HG03039 (cell line): ENCODE measurements at regions not wholly inside any gene's neighbourhood (a gene's known extent, or its start where the extent isn't known, plus 50 kb on each side); places are given as distances from the start of the nearest gene placed in this dataset.
"Not testable (repeated sequence)": the region's sequence is repeated elsewhere in the genome, so short reads cannot be mapped to it uniquely, and the experiment has no call there.

Source experiments
- ATAC-seq: cut with Tn5 transposase; IDR thresholded peaks from one replicate; pipeline ENCODE4 v1.9.1; 2021; ENCODE audit warnings: mild to moderate bottlenecking, moderate library complexity; ENCODE audit not compliant: unreplicated experiment

- ATAC-seq: no peak
These were observed 1188.2 kb upstream of the FAM98A start for GRCh38 chr2:34787341-34787740.

GRCh38 chr2:34785206-34785785, 1186.2 kb upstream of the FAM98A start:
- ATAC-seq: no peak

GRCh38 chr2:34784701-34785100, 1185.6 kb upstream of the FAM98A start:
- no peak for ATAC-seq

- not testable (repeated sequence) for ATAC-seq
These were observed 1151.6 kb upstream of the FAM98A start for GRCh38 chr2:34750742-34751141.

- ATAC-seq: no peak
These were observed 1148.5 kb upstream of the FAM98A start for GRCh38 chr2:34747643-34748042.

- no peak for ATAC-seq
These were observed 1139.6 kb upstream of the FAM98A start for GRCh38 chr2:34738691-34739090.

- ATAC-seq: no peak
These were observed 1138.0 kb upstream of the FAM98A start for GRCh38 chr2:34737146-34737545.

- ATAC-seq: no peak
These were observed 1137.4 kb upstream of the FAM98A start for GRCh38 chr2:34736482-34736881.

GRCh38 chr2:34734662-34735061, 1135.6 kb upstream of the FAM98A start:
- ATAC-seq: no peak

GRCh38 chr2:34734042-34734441, 1134.9 kb upstream of the FAM98A start:
- ATAC-seq: no peak

GRCh38 chr2:34731292-34731691, 1132.2 kb upstream of the FAM98A start:
- no peak for ATAC-seq

GRCh38 chr2:34729845-34730244, 1130.7 kb upstream of the FAM98A start:
- ATAC-seq: no peak

- no peak for ATAC-seq
These were observed 1125.0 kb upstream of the FAM98A start for GRCh38 chr2:34724107-34724506.

GRCh38 chr2:34723683-34724082, 1124.6 kb upstream of the FAM98A start:
- no peak for ATAC-seq

GRCh38 chr2:34719206-34719605, 1120.1 kb upstream of the FAM98A start:
- ATAC-seq: no peak

- ATAC-seq: no peak
These were observed 1106.6 kb upstream of the FAM98A start for GRCh38 chr2:34705551-34706247.

GRCh38 chr2:34703292-34703691, 1104.2 kb upstream of the FAM98A start:
- ATAC-seq: no peak

- ATAC-seq: not testable (repeated sequence)
These were observed 1103.3 kb upstream of the FAM98A start for GRCh38 chr2:34702391-34702790.

- ATAC-seq: not testable (repeated sequence)
These were observed 1078.5 kb upstream of the FAM98A start for GRCh38 chr2:34677591-34677990.

- not testable (repeated sequence) for ATAC-seq
These were observed 1078.0 kb upstream of the FAM98A start for GRCh38 chr2:34677119-34677531.

- ATAC-seq: no peak
These were observed 1071.4 kb upstream of the FAM98A start for GRCh38 chr2:34670482-34670881.

GRCh38 chr2:34666821-34667220, 1067.7 kb upstream of the FAM98A start:
- ATAC-seq: no peak

GRCh38 chr2:34664266-34664665, 1065.2 kb upstream of the FAM98A start:
- no peak for ATAC-seq
